Fibroblast of skin of left quadriceps (primary cell): ENCODE measurements at regions not wholly inside any gene's neighbourhood (a gene's known extent, or its start where the extent isn't known, plus 50 kb on each side); places are given as distances from the start of the nearest gene placed in this dataset.
"Not testable (repeated sequence)": the region's sequence is repeated elsewhere in the genome, so short reads cannot be mapped to it uniquely, and the experiment has no call there.

Source experiments
- DNase-seq, 2 experiments: peaks; one replicate each; pipeline ENCODE4 v3.0.0-alpha.2; 2013; ENCODE audit warnings: low read depth in 2 of 2

GRCh38 chr6:78583079-78583478, 284.3 kb upstream of the IRAK1BP1 start:
- DNase-seq: no peak

GRCh38 chr6:78589436-78589835, 277.9 kb upstream of the IRAK1BP1 start:
- peak; percentile 69 to 77 for DNase-seq

GRCh38 chr6:78593898-78594667, 273.3 kb upstream of the IRAK1BP1 start:
- DNase-seq: no peak

GRCh38 chr6:78594668-78595066, 272.7 kb upstream of the IRAK1BP1 start:
- no peak for DNase-seq

- DNase-seq: no peak
These were observed 269.4 kb upstream of the IRAK1BP1 start for GRCh38 chr6:78597966-78598365.

GRCh38 chr6:78598966-78599365, 268.4 kb upstream of the IRAK1BP1 start:
- DNase-seq: peak; percentile 99 to 100

GRCh38 chr6:78599526-78599925, 267.8 kb upstream of the IRAK1BP1 start:
- DNase-seq: no peak

- peak; percentile 78 to 80 for DNase-seq
These were observed 261.4 kb upstream of the IRAK1BP1 start for GRCh38 chr6:78605909-78606446.

- DNase-seq: peak; percentile 44 to 51
These were observed 260.2 kb upstream of the IRAK1BP1 start for GRCh38 chr6:78607189-78607588.

- no peak for DNase-seq
These were observed 256.2 kb upstream of the IRAK1BP1 start for GRCh38 chr6:78611102-78611620.

GRCh38 chr6:78611886-78612480, 255.4 kb upstream of the IRAK1BP1 start:
- no peak for DNase-seq

GRCh38 chr6:78614961-78615360, 252.4 kb upstream of the IRAK1BP1 start:
- DNase-seq: no peak

- no peak for DNase-seq
These were observed 251.9 kb upstream of the IRAK1BP1 start for GRCh38 chr6:78615430-78615904.

- no peak for DNase-seq
These were observed 248.4 kb upstream of the IRAK1BP1 start for GRCh38 chr6:78618970-78619369.

- no peak for DNase-seq
These were observed 243.8 kb upstream of the IRAK1BP1 start for GRCh38 chr6:78623554-78623953.

GRCh38 chr6:78629154-78629721, 238.1 kb upstream of the IRAK1BP1 start:
- peak in 1 of 2 experiments; percentile 18 for DNase-seq

GRCh38 chr6:78629836-78630235, 237.5 kb upstream of the IRAK1BP1 start:
- no peak for DNase-seq

- DNase-seq: no peak
These were observed 235.4 kb upstream of the IRAK1BP1 start for GRCh38 chr6:78631976-78632375.

GRCh38 chr6:78639111-78640110, 227.9 kb upstream of the IRAK1BP1 start:
- no peak for DNase-seq

GRCh38 chr6:78643976-78644375, 223.4 kb upstream of the IRAK1BP1 start:
- not testable (repeated sequence) for DNase-seq
